Heart right ventricle (tissue), 16 donors: ENCODE measurements at regions not wholly inside any gene's neighbourhood (a gene's known extent, or its start where the extent isn't known, plus 50 kb on each side); places are given as distances from the start of the nearest gene placed in this dataset.

Experiments used
- ATAC-seq, 8 donors: fragments of 200-7000 bp; cut with Tn5 transposase; one replicate each; pipeline ENCODE4 v1.9.1; 2020; ENCODE audit warnings: mild to moderate bottlenecking in 8 of 8, moderate library complexity in 8 of 8, moderate number of reproducible peaks in 1 of 8
- DNase-seq, 2 donors: peaks; one replicate each; pipeline ENCODE4 v3.0.0-alpha.2; 2020
- H3K27ac ChIP-seq, 10 donors: fragments of 200-600 bp; sonication (generic) in 2 of 10; one replicate each; pipeline versions ENCODE4 v1.5.0 to v1.8.0; 2020 to 2022; ENCODE audit warnings: mild to moderate bottlenecking in 3 of 10
- H3K27me3 ChIP-seq, 7 donors: fragments of 200-600 bp; one replicate each; pipeline ENCODE4 v1.8.0; 2021 to 2022; ENCODE audit warnings: mild to moderate bottlenecking in 2 of 7
- H3K36me3 ChIP-seq, 9 donors: fragments of 200-600 bp; sonication (generic) in 1 of 9; one replicate each; pipeline versions ENCODE4 v1.5.0 to v1.8.0; 2020 to 2022; ENCODE audit warnings: mild to moderate bottlenecking in 2 of 9
- H3K4me1 ChIP-seq, 9 donors: fragments of 200-600 bp; sonication (generic) in 1 of 9; one replicate each; pipeline versions ENCODE4 v1.5.0 to v1.8.0; 2020 to 2022; ENCODE audit warnings: mild to moderate bottlenecking in 4 of 9
- H3K4me3 ChIP-seq, 10 donors: fragments of 200-600 bp; sonication (generic) in 2 of 10; one replicate each; pipeline versions ENCODE4 v1.5.0 to v1.8.0; 2020 to 2022; ENCODE audit warnings: mild to moderate bottlenecking in 7 of 10, moderate library complexity in 2 of 10
- H3K9me3 ChIP-seq, 11 donors: fragments of 200-600 bp in 10 of 11; sonication (generic) in 2 of 11; one replicate each; pipeline versions ENCODE4 v1.5.0 to v1.8.0; 2013 to 2022; ENCODE audit warnings: mild to moderate bottlenecking in 2 of 11, control low read depth in 1 of 11, moderate library complexity in 1 of 11
- WGBS, 2 donors: extraction: QIAGEN DNeasy Blood & Tissue Kit; methylation state at CpG; one replicate each; pipeline ENCODE4 v1.1.7; 2013; ENCODE audit warnings: inconsistent platforms in 1 of 2; 5-methylcytosine and 5-hydroxymethylcytosine counted together
- intact Hi-C, 10 donors: fragments of 100-400 bp; cut with DNase I; formaldehyde crosslinking; loops; one replicate each; pipeline versions ENCODE4 v1.11.1 to v1.14.2; 2022
- TF ChIP-seq, protein P1 (sequence below), 9 donors: fragments of 200-600 bp; sonication (generic) in 2 of 9; IDR thresholded peaks; one replicate each; pipeline versions ENCODE4 v1.5.0 to v1.8.0; 2021 to 2022; ENCODE audit warnings: antibody characterized with exemption in 9 of 9, mild to moderate bottlenecking in 5 of 9, moderate library complexity in 1 of 9
- donor health status: Arrhythmogenic right ventricular cardiomyopathy.
- donor health status: ischemic (EF 13 %, LVEDD 7.1; RV severe dilation, severe dysfunction).
- donor health status: healthy with polysubstance abuse.
- donor health status: DM: no; HTN: yes; CAD: no.
- donor health status: DM: no; HTN: no; CAD: no.
- donor health status: ischemic (EF 25% LVEDD 6.9; RV normal size, moderate dysfunction).
- donor health status: ischemic (EF 25% LVEDD 5.7; RV mildly dilated, moderate dysfunction).
- donor health status: healthy.
- donor health status: DM: yes; HTN: yes; CAD: no.
- donor health status: Ischemic cardiomyopathy.
- donor health status: ischemic (EF 35%, LVEDD 5.7; RV mildly dilated, moderate dysfunction).
- donor health status: nonischemic (EF 11% LVEDD 7.7; RV severe dilation, severe dysfunction).
- donor health status: DM: yes; HTN: yes; CAD: no.
- donor health status: PGD.
- donor health status: ischemic (EF 29% LVEDD 5.4; RV normal size, mild dysfunction).
- donor health status: nonischemic (EF 23%, LVEDD 6.1; RV moderate dilation, normal function).

DNA sequence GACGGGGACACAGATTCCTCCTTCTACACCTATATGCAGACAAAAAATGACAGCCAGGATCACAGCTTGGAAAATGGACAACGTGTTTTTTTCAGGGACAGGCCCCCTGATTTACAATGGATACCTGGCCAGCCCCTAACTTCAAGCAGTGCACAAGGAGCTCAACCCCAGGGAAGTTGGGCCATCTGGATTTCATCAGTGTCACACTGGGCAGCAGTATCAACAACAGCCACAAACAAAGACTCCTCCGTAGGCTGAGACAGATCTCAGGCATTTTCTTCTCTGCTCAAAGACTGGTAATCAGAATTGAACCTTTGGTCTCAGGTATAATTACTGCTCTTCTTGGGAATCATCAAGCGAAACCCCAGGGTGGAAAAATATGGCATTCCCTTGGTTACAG lies 374.0 kb downstream of the ZNF608 start:
- intact Hi-C loops = no loop called here
- Histone ChIP-seq H3K36me3 (no peaks in the 10 kb centered on the region), H3K27ac (no peak overlapping the region), H3K9me3 (peaks cover 0 to 11% (median 0%) of the 10 kb centered on the region in 11 donors), H3K4me1 (peaks cover 0 to 22% (median 5%) of the 10 kb centered on the region in 9 donors), H3K4me3 (no peak overlapping the region), H3K27me3 (no peaks in the 10 kb centered on the region)
- no peak for ATAC-seq
- WGBS, 2 donors = 76% methylated on average over 4 of the region's 4 CpGs
- TF ChIP-seq, protein P1, sequence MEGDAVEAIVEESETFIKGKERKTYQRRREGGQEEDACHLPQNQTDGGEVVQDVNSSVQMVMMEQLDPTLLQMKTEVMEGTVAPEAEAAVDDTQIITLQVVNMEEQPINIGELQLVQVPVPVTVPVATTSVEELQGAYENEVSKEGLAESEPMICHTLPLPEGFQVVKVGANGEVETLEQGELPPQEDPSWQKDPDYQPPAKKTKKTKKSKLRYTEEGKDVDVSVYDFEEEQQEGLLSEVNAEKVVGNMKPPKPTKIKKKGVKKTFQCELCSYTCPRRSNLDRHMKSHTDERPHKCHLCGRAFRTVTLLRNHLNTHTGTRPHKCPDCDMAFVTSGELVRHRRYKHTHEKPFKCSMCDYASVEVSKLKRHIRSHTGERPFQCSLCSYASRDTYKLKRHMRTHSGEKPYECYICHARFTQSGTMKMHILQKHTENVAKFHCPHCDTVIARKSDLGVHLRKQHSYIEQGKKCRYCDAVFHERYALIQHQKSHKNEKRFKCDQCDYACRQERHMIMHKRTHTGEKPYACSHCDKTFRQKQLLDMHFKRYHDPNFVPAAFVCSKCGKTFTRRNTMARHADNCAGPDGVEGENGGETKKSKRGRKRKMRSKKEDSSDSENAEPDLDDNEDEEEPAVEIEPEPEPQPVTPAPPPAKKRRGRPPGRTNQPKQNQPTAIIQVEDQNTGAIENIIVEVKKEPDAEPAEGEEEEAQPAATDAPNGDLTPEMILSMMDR (IDR thresholded peaks at IDR 0.05) = no peak
- no peak for DNase-seq

DNA sequence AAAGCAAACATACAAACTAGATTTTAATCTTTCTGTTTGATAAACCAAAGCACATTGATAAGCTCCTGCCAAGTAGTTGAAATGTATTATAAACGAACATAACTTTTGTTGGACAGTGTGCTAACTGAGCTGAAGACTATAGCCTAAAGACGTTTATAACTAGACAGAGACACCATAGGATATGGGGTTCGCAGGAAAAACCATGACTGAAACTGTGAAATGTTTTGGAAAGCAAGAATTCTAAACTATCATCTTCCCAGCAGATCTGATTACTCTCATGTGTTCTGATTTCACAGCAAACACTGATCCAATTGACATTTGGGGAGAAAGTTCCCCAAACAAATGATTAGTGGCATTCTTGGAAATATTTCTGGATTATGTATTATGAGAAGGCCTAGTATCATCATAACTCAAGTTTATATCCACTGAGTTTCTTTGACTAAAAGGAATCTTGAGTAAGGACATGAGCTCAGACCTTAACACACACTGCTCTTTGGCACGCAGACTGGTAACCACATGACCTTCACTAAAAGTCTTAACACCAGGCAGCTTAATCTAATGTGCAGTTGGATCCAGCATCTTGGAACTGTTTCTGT lies 375.2 kb downstream of the ZNF608 start:
- Histone ChIP-seq H3K36me3 (no peaks in the 10 kb centered on the region), H3K4me1 (peaks cover 0 to 19% (median 5%) of the 10 kb centered on the region in 9 donors), H3K27me3 (no peaks in the 10 kb centered on the region), H3K9me3 (peaks cover 0 to 11% (median 0%) of the 10 kb centered on the region in 11 donors), H3K27ac (no peak overlapping the region), H3K4me3 (no peak overlapping the region)
- TF ChIP-seq, protein P1 (IDR thresholded peaks at IDR 0.05) = no peak
- intact Hi-C loops = no loop called here
- 64 to 74% methylated on average over 4 of the region's 4 CpGs for WGBS, 2 donors
- DNase-seq = peak in 1 of 2 donors; percentile 18
- peak in 4 of 8 donors; percentile 41 to 76 (median 68) for ATAC-seq

DNA sequence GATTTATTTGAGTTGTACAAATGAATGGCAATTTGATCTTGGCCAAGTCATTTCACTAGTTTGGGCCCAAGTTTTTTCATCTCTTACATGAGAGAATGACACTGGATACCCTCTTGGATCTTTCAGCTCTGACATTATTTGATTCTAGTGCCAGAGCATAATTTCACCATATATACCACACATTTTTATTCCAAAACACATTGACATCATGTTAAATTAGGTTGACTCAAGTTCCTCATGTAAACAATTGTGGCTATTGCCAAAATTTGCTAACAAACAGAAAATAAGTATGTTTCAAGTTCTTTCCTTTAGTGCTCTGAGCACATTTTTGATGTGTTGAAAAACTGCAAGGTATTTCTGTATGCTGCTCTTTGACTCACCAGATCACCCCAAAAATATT lies 375.8 kb downstream of the ZNF608 start:
- H3K9me3 ChIP-seq = peaks cover 0 to 8% (median 0%) of the 10 kb centered on the region in 11 donors
- ATAC-seq (no peak), DNase-seq (no peak)
- no peak overlapping the region for H3K27ac ChIP-seq
- intact Hi-C loops = no loop called here
- no peak overlapping the region for H3K4me3 ChIP-seq
- TF ChIP-seq, protein P1 (IDR thresholded peaks at IDR 0.05) = no peak
- H3K27me3 ChIP-seq = no peaks in the 10 kb centered on the region
- H3K36me3 ChIP-seq = no peaks in the 10 kb centered on the region
- H3K4me1 ChIP-seq = peaks cover 0 to 16% (median 5%) of the 10 kb centered on the region in 9 donors

- Histone ChIP-seq H3K4me1 (no peaks in the 10 kb centered on the region), H3K36me3 (no peaks in the 10 kb centered on the region), H3K27ac (no peak overlapping the region), H3K4me3 (no peak overlapping the region), H3K9me3 (peaks cover 0 to 15% (median 0%) of the 10 kb centered on the region in 11 donors), H3K27me3 (no peaks in the 10 kb centered on the region)
- TF ChIP-seq, protein P1 (IDR thresholded peaks at IDR 0.05) = no peak
- 83 to 86% methylated on average over 4 of the region's 4 CpGs for WGBS, 2 donors
- ATAC-seq (no peak), DNase-seq (no peak)
- intact Hi-C loops = no loop called here
Observed at GRCh38 chr5:124365361-124365801, 381.1 kb downstream of the ZNF608 start.
